ENCODE measurements at regions not wholly inside any gene's neighbourhood (a gene's known extent, or its start where the extent isn't known, plus 50 kb on each side); places are given as distances from the start of the nearest gene placed in this dataset.

DNA sequence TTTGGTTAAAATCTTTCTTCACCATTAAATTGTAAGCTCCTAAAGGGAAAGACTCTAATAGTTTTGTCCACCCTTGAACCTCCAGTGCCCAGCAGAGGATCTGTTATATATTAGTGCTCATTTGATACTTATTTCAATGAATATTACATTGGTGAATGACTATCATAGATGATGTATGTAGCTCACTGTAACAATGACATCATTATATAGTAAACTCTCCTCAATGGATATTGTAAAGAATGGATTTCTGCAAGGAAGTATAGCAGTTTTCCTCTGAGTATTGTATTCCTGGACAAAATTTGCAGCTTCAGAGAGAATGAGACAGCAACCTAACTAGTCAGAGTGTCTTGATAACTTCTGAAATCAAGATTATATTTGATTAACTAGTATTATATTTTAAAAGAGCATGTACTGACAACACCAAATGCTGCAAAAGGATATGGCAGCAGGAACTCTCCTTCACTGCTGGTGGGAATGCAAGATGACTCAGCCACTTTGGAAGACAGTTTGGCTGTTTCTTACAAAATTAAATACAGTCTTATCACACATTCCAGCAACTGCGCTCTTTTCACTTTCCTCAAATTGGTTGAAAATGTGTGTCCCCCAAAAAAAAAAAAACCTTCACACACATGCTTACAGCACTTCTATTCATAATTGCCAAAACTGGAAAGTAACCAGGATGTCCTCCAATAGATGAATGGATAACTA, 189.8 kb upstream of the OPRM1 start:
- no peak for TF ChIP-seq BHLHE40 (IDR thresholded peaks at IDR 0.05; ENCODE audit: borderline replicate concordance)
- TF ChIP-seq NFRKB (IDR thresholded peaks at IDR 0.05), result no peak

Data from HEK293T (cell line).